SJSA1 (cell line): ENCODE measurements at regions not wholly inside any gene's neighbourhood (a gene's known extent, or its start where the extent isn't known, plus 50 kb on each side); places are given as distances from the start of the nearest gene placed in this dataset.

Experiments used
- DNase-seq, 2 experiments: peaks; one replicate each; pipeline ENCODE4 v3.0.0-alpha.2; 2015 to 2020; ENCODE audit warnings: low spot score in 2 of 2, low read depth in 1 of 2
- H3K27ac ChIP-seq: fragments of 250-450 bp; sonication (Bioruptor Pico); 2 replicates; pipeline ENCODE4 v1.5.1; 2020; ENCODE audit warnings: mild to moderate bottlenecking, moderate library complexity
- H3K27me3 ChIP-seq: fragments of 250-450 bp; sonication (Bioruptor Pico); replicated peaks from 2 replicates; pipeline ENCODE4 v1.5.1; 2020; ENCODE audit warnings: mild to moderate bottlenecking, moderate library complexity
- H3K36me3 ChIP-seq: fragments of 250-450 bp; sonication (Bioruptor Pico); 2 replicates; pipeline ENCODE4 v1.5.1; 2020; ENCODE audit warnings: mild to moderate bottlenecking
- H3K4me1 ChIP-seq: fragments of 250-450 bp; sonication (Bioruptor Pico); replicated peaks from 2 replicates; pipeline ENCODE4 v1.6.1; 2021; ENCODE audit warnings: mild to moderate bottlenecking
- H3K4me3 ChIP-seq: fragments of 250-450 bp; sonication (Bioruptor Pico); 2 replicates; pipeline ENCODE4 v1.5.1; 2020; ENCODE audit warnings: mild to moderate bottlenecking
- H3K9me3 ChIP-seq: fragments of 250-450 bp; sonication (Bioruptor Pico); replicated peaks from 2 replicates; pipeline ENCODE4 v1.5.1; 2020; ENCODE audit warnings: mild to moderate bottlenecking

- DNase-seq: no peak
- no peaks in the 10 kb centered on the region for H3K36me3 ChIP-seq
- H3K4me3 ChIP-seq: no peak overlapping the region
- H3K4me1 ChIP-seq: no peaks in the 10 kb centered on the region
- H3K9me3 ChIP-seq: no peaks in the 10 kb centered on the region
- no peak overlapping the region for H3K27ac ChIP-seq
- no peaks in the 10 kb centered on the region for H3K27me3 ChIP-seq
Observed at GRCh38 chr1:232452736-232453440, 177.0 kb downstream of the SIPA1L2 start.

- Histone ChIP-seq H3K9me3 (no peaks in the 10 kb centered on the region), H3K4me3 (no peak overlapping the region), H3K27me3 (no peaks in the 10 kb centered on the region), H3K4me1 (no peaks in the 10 kb centered on the region), H3K27ac (no peak overlapping the region), H3K36me3 (no peaks in the 10 kb centered on the region)
- DNase-seq: no peak
Observed at GRCh38 chr1:232452117-232452516, 177.8 kb downstream of the SIPA1L2 start.

GRCh38 chr1:232451506-232451905 lies 178.4 kb downstream of the SIPA1L2 start:
- Histone ChIP-seq H3K27me3 (no peaks in the 10 kb centered on the region), H3K9me3 (no peaks in the 10 kb centered on the region), H3K36me3 (no peaks in the 10 kb centered on the region), H3K4me1 (no peaks in the 10 kb centered on the region), H3K27ac (no peak overlapping the region), H3K4me3 (no peak overlapping the region)
- no peak for DNase-seq

DNA sequence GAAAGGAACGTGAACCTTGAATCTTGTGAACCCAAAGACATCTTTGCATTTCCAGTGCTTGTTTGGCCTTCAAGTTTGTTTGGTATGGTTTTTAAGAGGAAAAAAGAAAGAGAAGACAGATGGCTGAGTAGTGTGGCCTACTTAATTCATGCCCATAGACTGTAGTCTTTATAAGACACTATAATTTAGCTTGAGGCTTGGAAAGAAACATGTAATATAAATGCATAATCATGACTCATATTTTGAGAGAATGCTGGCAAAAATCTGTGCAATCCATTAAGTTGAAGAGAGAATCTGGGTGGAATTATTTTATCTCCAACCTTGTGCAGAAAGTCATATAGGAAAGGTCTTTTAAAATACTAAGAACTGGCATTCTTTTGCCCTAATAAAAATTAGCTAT lies 179.3 kb downstream of the SIPA1L2 start:
- Histone ChIP-seq H3K4me1 (no peaks in the 10 kb centered on the region), H3K36me3 (no peaks in the 10 kb centered on the region), H3K4me3 (no peak overlapping the region), H3K27ac (no peak overlapping the region), H3K27me3 (no peaks in the 10 kb centered on the region), H3K9me3 (no peaks in the 10 kb centered on the region)
- DNase-seq: no peak

DNA sequence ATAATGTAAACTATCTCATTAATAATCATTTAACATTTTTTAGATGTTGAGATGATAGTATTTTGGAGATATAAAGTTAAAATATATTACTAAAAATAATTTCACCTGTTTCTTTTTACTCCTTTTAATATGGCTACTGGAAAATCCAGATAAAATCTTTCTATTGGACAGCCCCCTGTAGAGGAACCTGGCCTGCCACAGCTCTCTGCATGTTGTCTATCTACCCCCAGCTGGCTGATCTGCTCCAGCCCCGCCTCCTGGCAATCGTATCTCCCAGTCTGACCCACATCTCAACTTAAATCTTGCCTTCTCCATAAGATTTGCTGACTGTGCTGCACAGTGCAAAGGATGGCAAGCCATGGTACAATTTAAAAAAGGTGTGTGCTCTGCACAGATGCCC lies 182.8 kb downstream of the SIPA1L2 start:
- Histone ChIP-seq H3K4me1 (no peaks in the 10 kb centered on the region), H3K36me3 (no peaks in the 10 kb centered on the region), H3K9me3 (no peaks in the 10 kb centered on the region), H3K27ac (no peak overlapping the region), H3K27me3 (no peaks in the 10 kb centered on the region), H3K4me3 (no peak overlapping the region)
- DNase-seq: no peak

DNA sequence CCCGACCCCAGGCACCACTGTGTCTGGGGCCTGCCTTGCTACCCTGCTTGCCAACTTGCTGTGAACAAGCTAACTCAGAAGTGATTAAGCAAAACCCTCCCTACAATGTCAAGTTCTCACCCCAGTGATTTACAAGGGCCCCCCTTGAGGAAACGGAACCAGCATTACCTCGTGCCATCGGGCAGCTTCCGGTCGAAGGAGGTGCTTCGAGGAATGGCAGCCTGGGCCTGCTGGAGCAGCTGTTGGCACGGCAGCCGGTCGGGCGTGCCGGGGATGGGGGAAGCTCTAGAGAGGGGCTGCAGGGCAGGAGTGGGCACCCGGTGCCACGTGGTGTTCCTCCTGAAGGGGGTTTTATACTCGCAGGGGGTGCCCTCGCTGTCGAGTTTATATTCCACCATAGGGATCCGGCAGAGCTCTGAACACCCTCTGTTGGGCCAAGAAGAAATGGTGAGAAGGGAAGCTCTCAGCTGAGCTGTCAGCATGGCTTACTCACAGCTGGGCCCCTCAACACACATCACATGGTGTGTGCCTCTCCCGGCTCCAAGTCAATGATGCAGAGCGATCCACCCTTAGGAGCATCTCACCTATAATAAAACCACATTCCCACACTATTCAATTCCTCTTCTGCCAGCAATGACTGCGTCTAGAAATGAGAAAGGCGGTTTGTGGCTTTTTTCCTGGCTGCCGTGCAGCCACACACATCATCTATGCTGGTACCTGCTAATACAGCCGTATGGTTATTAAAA lies 184.4 kb downstream of the SIPA1L2 start:
- Histone ChIP-seq H3K9me3 (no peaks in the 10 kb centered on the region), H3K27me3 (no peaks in the 10 kb centered on the region), H3K4me1 (no peaks in the 10 kb centered on the region), H3K27ac (no peak overlapping the region), H3K4me3 (no peak overlapping the region), H3K36me3 (no peaks in the 10 kb centered on the region)
- DNase-seq: no peak

GRCh38 chr1:232443372-232443771 lies 186.6 kb downstream of the SIPA1L2 start:
- H3K27ac ChIP-seq: no peak overlapping the region
- H3K36me3 ChIP-seq: 0 out of 2 replicates have a peak, but pooled peaks cover 2% of the 10 kb centered on the region
- DNase-seq: no peak
- H3K27me3 ChIP-seq: no peaks in the 10 kb centered on the region
- no peaks in the 10 kb centered on the region for H3K9me3 ChIP-seq
- no peak overlapping the region for H3K4me3 ChIP-seq
- H3K4me1 ChIP-seq: no peaks in the 10 kb centered on the region

DNA sequence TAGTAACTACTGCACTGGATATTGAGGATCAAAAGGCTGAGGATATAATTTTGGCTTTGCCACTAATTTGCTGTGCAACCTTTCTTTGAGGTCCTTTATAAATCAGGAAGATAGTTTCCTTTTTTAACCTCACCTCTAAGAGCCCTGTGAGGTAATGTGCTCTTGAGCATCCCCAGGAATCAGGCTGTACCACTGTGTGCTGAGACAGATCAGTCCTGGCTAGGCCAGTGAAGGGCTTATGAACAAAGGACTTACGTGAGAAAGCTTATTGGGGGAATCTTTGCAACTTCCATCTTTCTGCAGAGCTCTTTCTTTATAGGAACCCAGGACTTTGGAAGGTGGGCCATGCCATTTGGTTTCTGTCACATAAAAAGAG lies 188.9 kb downstream of the SIPA1L2 start:
- Histone ChIP-seq H3K27ac (no peak overlapping the region), H3K27me3 (no peaks in the 10 kb centered on the region), H3K4me3 (no peak overlapping the region), H3K4me1 (peaks cover under 1% of the 10 kb centered on the region; the same call in 1 of the 2 replicates), H3K9me3 (no peaks in the 10 kb centered on the region), H3K36me3 (0 out of 2 replicates have a peak, but pooled peaks cover 2% of the 10 kb centered on the region)
- no peak for DNase-seq

DNA sequence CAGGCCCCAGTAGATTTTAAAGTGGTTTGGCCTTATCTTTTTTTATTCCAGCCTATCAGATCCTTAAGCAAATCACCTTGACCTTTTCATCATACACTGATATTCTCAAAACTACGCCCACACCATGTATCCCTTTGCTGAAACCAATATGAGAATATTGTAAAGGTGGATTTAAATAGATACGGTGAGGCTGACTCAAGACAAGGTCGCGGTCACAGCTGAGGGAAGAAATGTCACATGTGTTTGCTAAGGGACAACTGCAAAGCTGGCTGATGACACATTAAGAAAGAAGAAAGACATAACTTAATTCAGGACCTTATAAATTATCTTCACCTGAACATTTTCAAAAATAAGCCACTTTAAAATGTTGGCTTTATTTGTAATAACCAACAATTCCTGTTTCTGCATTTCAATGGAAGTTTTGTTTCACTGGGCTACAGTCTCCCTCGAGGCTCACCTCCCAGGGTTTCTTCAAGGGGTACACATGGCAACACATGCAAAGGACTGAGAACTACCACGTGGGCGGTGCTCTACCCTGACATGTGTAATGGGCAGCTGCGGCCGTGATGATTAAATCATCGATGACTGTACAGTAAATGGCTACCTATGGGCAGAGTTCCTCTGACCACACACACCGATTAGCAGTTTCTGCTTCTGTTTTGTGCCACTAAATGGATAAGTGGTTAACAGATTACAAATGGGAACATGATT lies 189.5 kb downstream of the SIPA1L2 start:
- Histone ChIP-seq H3K27me3 (no peaks in the 10 kb centered on the region), H3K9me3 (no peaks in the 10 kb centered on the region), H3K36me3 (0 out of 2 replicates have a peak, but pooled peaks cover 2% of the 10 kb centered on the region), H3K4me1 (peaks cover 6% of the 10 kb centered on the region; the same call in 1 of the 2 replicates), H3K4me3 (no peak overlapping the region), H3K27ac (no peak overlapping the region)
- DNase-seq: no peak

GRCh38 chr1:232439011-232439410 lies 190.9 kb downstream of the SIPA1L2 start:
- Histone ChIP-seq H3K4me3 (no peak overlapping the region), H3K27me3 (no peaks in the 10 kb centered on the region), H3K4me1 (peaks cover 6% of the 10 kb centered on the region; the same call in 1 of the 2 replicates), H3K27ac (no peak overlapping the region), H3K36me3 (0 out of 2 replicates have a peak, but pooled peaks cover 2% of the 10 kb centered on the region), H3K9me3 (no peaks in the 10 kb centered on the region)
- no peak for DNase-seq

DNA sequence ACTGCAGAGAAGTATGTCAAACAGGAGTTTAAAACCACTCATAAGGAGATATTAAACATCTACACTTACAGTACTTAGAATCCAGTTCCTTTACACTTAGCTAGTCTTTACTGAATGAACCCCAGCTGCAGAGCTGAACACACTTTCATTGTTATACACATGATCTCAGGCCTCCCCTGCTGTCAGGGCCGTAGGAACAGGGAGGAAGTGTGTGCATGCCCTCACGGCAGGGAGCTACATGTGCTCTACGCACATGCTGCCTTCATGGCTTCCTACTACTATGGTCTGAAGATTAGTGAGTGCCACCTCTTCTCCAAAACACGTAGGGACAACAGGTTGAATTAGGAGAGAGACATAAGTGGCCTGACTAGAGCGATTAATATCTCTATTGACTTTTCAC lies 191.5 kb downstream of the SIPA1L2 start:
- no peak for DNase-seq
- Histone ChIP-seq H3K27me3 (no peaks in the 10 kb centered on the region), H3K9me3 (no peaks in the 10 kb centered on the region), H3K4me1 (peaks cover 6% of the 10 kb centered on the region; the same call in 1 of the 2 replicates), H3K4me3 (no peak overlapping the region), H3K27ac (no peak overlapping the region), H3K36me3 (0 out of 2 replicates have a peak, but pooled peaks cover 2% of the 10 kb centered on the region)

- Histone ChIP-seq H3K27me3 (no peaks in the 10 kb centered on the region), H3K36me3 (0 out of 2 replicates have a peak, but pooled peaks cover 2% of the 10 kb centered on the region)
- no peak for DNase-seq
Observed at GRCh38 chr1:232437510-232437909, 192.4 kb downstream of the SIPA1L2 start.

GRCh38 chr1:232435729-232436128 lies 194.2 kb downstream of the SIPA1L2 start:
- Histone ChIP-seq H3K36me3 (0 out of 2 replicates have a peak, but pooled peaks cover 2% of the 10 kb centered on the region), H3K4me1 (peaks cover 6% of the 10 kb centered on the region; the same call in 1 of the 2 replicates), H3K27me3 (no peaks in the 10 kb centered on the region), H3K9me3 (no peaks in the 10 kb centered on the region), H3K27ac (no peak overlapping the region), H3K4me3 (no peak overlapping the region)
- peak in 1 of 2 experiments; percentile 21 for DNase-seq

More at GRCh38 chr1:232437510-232437909, 192.4 kb downstream of the SIPA1L2 start:
- H3K27ac ChIP-seq: no peak overlapping the region
- H3K4me1 ChIP-seq: peaks cover 6% of the 10 kb centered on the region; the same call in 1 of the 2 replicates
- no peak overlapping the region for H3K4me3 ChIP-seq
- H3K9me3 ChIP-seq: no peaks in the 10 kb centered on the region

DNA sequence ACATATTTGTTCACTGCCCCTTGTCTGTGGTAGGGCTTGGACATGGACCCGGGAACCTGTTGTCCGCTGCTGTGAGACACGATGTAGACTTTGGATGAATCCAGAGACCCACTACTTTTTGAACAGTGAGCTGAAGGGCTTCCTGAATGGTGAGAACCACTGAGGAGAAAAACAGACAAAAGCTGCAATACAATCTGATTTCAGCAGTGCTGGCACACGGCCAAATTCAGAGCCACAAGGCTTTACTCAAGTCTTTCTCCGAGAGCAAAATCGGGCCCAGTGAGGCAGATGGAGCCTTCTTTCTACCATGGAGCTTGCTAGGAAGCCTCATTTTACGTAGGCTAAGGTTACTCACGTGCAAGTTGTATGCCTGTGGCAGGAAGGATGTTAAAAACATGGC lies 197.6 kb downstream of the SIPA1L2 start:
- Histone ChIP-seq H3K4me1 (peaks cover 27% of the 10 kb centered on the region), H3K36me3 (no peaks in the 10 kb centered on the region), H3K27ac (no peak overlapping the region), H3K9me3 (no peaks in the 10 kb centered on the region), H3K27me3 (no peaks in the 10 kb centered on the region), H3K4me3 (no peak overlapping the region)
- no peak for DNase-seq
